Activated CD4-positive, alpha-beta T cell treated with anti-CD3 and anti-CD28 coated beads, Interleukin-2, Interleukin-4, amounts not matched to agents 100 ng/mL and 50 ng/mL, durations not matched to agents 16 hours and 8 hours (primary cell): ENCODE measurements at regions not wholly inside any gene's neighbourhood (a gene's known extent, or its start where the extent isn't known, plus 50 kb on each side); places are given as distances from the start of the nearest gene placed in this dataset.
"Not testable (repeated sequence)": the region's sequence is repeated elsewhere in the genome, so short reads cannot be mapped to it uniquely, and the experiment has no call there.

Experiments
- DNase-seq: peaks from one replicate; pipeline ENCODE4 v3.0.0-alpha.2; 2020; ENCODE audit warnings: low spot score

DNA sequence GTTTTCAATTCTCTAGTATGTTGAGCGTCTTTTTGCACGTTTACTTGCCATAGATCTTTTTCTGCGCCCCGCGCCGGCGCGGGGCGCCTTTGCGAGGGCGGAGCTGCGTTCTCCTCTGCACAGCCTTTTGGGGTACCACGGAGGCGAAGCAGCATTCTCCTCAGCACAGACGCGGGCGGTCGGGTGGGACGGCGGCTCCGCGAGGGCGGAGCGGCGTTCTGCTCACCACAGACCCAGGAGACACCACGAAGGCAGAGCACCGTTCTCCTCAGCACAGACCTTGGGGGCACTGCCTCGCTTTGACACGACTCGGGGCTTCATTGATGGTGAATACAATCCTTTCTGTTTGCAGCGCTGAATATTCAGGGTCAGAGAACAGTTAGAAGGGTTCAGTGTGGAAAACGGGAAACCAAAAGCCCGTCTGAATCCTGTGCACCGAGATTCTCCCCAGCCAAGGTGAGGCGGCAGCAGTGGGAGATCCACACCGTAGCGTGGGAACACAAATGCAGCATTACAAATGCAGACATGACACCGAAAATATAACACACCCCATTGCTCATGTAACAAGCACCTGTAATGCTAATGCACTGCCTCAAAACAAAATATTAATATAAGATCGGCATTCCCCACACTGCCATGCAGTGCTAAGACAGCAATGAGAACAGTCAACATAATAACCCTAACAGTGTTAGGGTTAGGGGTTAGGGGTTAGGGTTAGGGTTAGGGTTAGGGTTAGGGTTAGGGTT, 190.7 kb upstream of the VIPR2 start:
- DNase-seq: not testable (repeated sequence)

DNA sequence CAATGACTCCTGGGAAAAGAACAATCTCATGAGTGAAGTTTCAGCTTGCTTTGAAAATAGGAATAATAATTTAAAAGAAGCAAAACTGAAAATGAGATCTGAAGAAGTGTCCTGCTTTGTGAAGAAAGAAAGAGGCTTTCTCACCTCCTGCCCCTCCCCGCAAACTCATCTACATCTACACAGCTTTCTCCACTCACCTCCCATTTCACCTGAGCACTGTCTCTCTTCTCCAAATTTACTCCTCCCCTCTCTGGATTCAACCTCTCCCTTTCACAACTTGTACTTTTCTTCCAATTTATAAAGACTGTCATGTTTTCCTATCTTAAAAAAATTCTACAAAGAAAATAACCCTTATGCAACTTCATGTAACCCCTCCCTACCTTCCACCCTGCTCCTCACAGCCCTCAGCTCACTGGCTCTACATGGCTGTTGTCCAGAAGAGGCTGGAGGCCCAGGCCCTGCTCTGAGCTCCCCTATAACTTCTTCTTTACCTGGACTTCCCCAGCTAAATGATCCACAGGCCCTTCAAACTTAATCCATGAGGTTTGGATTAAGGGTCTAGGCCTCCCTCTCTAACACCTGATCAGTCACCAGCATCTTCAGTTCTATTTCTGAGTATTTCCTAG, 188.3 kb upstream of the VIPR2 start:
- not testable (repeated sequence) for DNase-seq

DNA sequence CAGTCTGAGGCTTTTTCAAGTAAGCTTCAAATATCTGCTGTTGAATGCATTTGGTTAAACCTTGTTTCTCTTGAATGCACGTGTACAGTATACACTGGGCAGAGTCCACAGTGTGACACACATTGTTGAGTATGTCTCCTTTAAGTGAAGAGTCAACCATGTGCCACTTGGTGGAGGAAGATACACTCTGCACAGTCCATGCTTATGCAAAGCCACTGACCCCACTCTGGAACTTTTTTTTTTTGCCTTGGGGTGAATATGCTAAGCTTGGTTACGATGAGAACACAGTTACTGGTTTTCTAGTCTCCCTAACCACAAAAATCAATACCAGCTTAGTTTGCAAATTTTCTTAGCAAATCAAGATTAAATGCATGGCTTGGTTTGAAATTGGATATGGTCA, 186.8 kb upstream of the VIPR2 start:
- DNase-seq: no peak

DNA sequence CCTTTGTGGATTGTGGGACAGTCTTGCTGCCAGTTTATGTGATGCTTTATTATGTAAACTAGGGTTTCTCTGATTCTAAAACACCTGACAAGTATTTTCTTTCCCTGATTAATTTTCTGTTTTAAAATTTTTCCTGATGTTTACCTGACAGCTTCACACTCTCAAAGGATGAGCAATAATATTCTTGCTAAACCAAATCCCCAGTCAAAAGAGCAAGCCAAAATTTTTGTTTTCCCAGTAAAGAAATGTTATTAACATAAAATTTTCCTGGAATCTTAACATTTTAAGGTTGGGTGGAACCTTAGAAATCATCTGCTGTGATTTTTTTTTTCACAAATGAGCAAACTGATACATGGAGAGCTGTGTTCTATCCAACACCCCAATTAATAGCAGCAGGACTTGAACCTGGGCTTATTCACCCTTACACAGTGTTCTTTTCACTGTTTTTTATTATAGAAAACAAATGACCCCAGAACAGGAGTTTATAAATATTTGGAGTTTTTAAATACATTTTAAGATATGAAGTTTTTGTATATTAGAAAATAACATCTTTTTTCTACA, 185.2 kb upstream of the VIPR2 start:
- DNase-seq: no peak

GRCh38 chr7:159328096-159328495, 183.4 kb upstream of the VIPR2 start:
- DNase-seq: no peak

DNA sequence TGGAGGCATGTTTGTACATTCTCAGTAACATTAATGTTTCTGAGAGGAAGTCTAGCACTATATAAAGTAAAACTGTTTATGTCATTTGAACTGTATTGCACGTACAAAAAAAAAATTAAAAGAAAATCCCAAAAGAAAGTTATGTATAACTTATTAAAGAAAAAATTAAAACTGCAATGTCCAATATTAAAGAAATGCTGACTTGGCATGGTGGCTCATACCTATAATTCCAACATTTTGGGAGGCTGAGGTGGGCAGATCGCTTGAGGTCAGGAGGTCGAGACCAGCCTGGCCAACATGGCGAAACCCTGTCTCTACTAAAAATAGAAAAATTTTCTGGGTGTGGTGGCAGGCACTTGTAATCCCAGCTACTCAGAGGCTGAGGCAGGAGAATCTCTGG, 178.7 kb upstream of the VIPR2 start:
- DNase-seq: no peak

DNA sequence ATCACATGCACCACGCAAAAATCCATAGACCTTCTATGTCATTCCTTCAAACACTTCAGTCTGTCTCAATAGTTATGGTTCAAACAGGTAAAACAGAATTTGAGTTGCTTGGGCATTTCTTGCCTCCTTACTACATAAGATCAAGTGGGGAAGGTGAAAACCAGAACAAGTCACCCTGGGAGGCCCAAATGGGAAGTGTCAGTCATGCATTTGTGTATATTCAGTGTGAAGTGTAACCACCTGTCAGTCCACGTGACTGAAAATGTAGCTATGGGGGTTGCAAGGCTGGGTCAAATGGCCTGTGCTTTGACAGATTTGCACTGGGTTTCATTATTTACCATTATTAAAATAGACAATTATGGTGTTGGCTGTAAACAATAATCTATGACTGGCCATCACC, 176.6 kb upstream of the VIPR2 start:
- no peak for DNase-seq

DNA sequence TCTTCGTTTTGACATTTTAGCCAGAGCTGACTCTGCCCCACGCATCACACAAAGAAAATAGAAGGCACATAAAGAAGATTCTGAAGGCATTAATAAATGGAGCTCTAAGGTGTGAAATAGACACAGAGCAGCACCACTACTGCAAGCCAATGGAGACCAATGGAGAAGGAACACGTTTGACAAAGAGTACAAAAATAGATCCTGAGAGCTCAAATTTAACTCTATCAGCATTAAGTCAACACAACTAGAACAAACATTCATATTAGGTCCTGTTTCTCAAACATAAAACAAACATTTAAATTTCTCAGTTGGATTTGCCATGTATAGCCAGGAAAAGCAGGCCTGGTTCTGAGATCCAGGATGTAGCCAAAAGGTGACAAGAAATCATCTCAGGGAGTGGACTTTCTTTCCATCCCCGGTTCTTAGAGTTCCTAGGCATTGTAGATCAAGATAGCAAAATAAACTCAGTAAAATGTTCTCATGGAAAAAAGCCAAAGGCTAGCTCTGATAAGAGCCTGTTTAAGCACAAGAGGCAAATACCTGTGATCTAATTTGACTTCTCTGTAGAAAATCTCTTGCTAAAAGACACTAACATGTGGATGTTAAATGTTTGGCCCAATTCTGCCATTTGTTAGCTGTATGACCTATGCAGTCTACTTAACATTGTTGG, 174.2 kb upstream of the VIPR2 start:
- no peak for DNase-seq

DNA sequence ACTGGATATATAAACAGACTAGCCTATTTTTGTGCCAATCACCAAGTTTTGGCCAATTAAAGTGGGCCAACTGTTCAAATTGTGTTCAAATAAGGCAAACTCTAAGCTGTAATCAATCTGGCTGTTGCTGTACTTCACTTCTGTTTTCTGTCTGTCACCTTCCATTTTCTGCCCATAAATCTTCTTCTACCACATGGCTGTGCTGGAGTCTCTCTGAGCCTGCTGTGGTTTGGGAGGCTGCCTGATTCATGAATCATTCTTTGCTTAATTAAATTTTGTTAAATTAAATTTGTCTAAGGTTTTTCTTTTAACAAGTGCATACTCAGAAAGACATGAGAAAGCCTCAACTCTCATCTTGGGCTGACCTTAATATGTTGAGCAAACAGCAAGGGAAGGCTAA, 172.6 kb upstream of the VIPR2 start:
- DNase-seq: no peak

DNA sequence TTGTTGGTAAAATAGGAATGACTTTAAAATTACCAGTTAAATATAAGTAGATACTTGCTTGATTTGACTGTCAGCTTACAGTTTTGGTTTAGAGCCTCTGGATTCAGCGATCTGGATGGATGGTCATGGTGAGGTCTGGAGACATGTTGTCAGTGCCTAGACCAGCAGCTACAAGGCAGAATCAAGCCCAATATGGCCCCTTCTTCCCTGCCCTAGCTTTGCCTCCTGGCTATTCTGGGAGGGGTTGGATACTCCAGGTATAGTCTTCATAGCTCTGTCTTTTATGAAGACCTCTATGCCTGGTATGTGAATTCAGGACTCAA, 166.5 kb upstream of the VIPR2 start:
- no peak for DNase-seq

DNA sequence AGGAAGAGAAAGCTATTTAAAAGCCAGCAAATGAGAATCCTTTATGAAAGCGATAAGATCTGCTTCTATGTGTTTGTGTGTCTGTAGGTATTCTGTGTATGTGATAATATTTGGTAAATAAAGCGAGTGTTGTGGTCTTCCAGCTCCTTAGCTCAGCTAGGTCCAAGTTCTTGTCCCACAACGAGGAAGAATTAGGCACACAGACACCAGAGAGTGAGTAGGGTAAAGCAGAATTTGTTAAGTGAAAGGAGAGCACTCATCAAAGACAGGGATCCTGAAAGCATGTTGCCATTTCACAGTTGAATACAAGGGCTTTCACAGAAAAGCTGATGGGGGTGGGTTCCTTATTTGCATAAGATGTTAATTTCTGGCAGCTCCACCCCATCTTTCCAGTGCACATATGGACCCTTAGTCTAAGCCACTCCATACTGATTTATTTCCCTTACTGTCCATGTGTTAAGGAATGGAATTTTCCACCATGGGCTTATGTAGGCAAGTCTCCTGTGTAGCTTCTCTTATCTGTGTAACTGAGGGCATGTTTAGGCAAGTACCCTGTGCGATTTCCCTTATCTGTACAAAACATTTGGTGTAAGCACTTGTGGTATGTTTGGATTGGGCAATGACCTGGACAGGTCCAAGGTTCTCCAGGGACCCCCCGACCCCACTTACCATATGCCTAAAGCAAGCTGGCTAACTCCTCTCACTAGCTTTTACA, 165.9 kb upstream of the VIPR2 start:
- DNase-seq: no peak

GRCh38 chr7:159309214-159309613, 164.5 kb upstream of the VIPR2 start:
- not testable (repeated sequence) for DNase-seq

- DNase-seq: no peak
Measured at GRCh38 chr7:159306012-159306411, 161.3 kb upstream of the VIPR2 start.

GRCh38 chr7:159305185-159305584, 160.5 kb upstream of the VIPR2 start:
- DNase-seq: not testable (repeated sequence)

DNA sequence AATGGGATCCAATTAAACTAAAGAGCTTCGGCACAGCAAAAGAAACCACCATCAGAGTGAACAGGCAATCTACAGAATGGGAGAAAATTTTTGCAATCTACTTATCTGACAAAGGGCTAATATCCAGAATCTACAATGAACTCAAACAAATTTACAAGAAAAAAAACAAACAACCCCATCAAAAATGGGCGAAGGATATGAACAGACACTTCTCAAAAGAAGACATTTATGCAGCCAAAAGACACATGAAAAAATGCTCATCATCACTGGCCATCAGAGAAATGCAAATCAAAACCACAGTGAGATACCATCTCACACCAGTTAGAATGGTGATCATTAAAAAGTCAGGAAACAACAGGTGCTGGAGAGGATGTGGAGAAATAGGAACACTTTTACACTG, 158.8 kb upstream of the VIPR2 start:
- not testable (repeated sequence) for DNase-seq

GRCh38 chr7:159296093-159296681, 151.5 kb upstream of the VIPR2 start:
- no peak for DNase-seq

- not testable (repeated sequence) for DNase-seq
Measured at GRCh38 chr7:159286487-159286886, 141.8 kb upstream of the VIPR2 start.

DNA sequence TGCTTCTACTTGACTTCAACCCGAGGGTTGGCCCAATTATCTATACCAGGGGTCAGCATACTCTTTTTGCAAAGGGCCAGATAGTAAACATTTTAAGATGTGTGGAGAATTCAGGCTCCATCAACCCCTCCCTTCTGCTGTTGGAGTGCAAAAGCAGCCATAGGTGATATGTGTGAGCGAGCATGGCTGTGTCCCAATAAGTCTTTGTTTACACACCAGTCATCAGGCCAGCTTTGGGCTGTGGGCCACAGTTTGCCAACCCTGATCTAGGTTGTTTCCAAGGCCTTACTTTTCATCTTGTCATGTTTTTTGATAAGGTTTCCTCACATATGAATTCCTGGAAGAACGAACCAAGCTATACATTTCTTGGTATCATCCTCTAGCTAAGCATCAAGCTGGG, 136.9 kb upstream of the VIPR2 start:
- no peak for DNase-seq

- DNase-seq: no peak
Measured at GRCh38 chr7:159280008-159280407, 135.3 kb upstream of the VIPR2 start.

- no peak for DNase-seq
Measured at GRCh38 chr7:159272739-159273138, 128.1 kb upstream of the VIPR2 start.

GRCh38 chr7:159271781-159272180, 127.1 kb upstream of the VIPR2 start:
- DNase-seq: no peak

- no peak for DNase-seq
Measured at GRCh38 chr7:159269745-159270144, 125.1 kb upstream of the VIPR2 start.
